Prostate gland (tissue), 2 donors: ENCODE measurements at regions not wholly inside any gene's neighbourhood (a gene's known extent, or its start where the extent isn't known, plus 50 kb on each side); places are given as distances from the start of the nearest gene placed in this dataset.

ENCODE experiments used
- CTCF ChIP-seq, 4 experiments: fragments of 200-600 bp in 2 of 4; fragments of 450-650 bp in 2 of 4; sonication (generic) in 2 of 4; IDR thresholded peaks; 1 replicate in 3 of 4; 2 replicates in 1 of 4; pipeline ENCODE4 v1.5.1; 2016 to 2019; ENCODE audit warnings: antibody characterized with exemption in 4 of 4, mild to moderate bottlenecking in 2 of 4, moderate library complexity in 2 of 4
- POLR2AphosphoS5 ChIP-seq: sonication (generic); formaldehyde crosslinking; IDR thresholded peaks from one replicate; pipeline ENCODE4 v1.6.1; 2017; ENCODE audit warnings: antibody characterized with exemption

- no peak for TF ChIP-seq POLR2AphosphoS5
- TF ChIP-seq CTCF (IDR thresholded peaks at IDR 0.05): no peak
Observed at GRCh38 chr12:89840162-89840922, 131.7 kb upstream of the ATP2B1 start.
